ENCODE measurements at regions not wholly inside any gene's neighbourhood (a gene's known extent, or its start where the extent isn't known, plus 50 kb on each side); places are given as distances from the start of the nearest gene placed in this dataset.

- no peak for DNase-seq (ENCODE audit: low spot score)
These were observed 261.5 kb downstream of the KLF6 start for GRCh38 chr10:3523309-3524050.

- no peak for DNase-seq (ENCODE audit: low spot score)
These were observed 268.1 kb downstream of the KLF6 start for GRCh38 chr10:3516923-3517255.

DNA sequence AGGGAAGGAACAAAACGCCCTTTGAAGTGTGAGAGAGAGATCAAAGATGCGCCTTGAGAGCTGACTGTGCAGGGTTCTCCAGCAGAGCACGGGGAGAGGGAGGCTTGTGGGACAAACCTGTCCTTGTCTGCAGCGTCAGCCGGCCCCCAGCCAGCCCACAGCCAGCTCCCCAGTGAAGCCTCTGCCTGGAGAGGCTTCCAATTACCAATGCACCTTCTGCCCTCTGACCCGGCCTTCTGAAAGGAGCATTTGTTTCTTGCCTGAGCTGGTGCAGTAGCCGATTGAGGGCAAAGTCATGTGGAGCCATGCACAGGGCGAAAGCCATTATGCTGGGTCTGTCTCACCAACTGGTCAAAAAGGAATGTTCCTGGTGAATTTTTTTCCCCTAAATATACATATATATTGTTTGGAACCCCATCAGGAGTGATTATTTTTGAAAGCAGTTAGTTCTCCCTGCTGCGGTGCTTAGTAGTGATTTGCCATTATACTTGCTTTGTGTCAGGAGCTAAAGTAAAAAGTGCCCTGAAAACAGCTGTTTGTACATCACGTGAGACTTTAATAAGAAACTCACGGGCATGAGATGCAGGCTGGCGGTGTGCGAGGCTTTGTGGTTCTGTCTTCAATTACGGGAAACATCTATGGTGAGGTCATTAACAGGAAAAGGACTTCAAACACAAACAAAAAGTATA lies 268.6 kb downstream of the KLF6 start:
- DNase-seq (ENCODE audit: low spot score), result no peak

DNA sequence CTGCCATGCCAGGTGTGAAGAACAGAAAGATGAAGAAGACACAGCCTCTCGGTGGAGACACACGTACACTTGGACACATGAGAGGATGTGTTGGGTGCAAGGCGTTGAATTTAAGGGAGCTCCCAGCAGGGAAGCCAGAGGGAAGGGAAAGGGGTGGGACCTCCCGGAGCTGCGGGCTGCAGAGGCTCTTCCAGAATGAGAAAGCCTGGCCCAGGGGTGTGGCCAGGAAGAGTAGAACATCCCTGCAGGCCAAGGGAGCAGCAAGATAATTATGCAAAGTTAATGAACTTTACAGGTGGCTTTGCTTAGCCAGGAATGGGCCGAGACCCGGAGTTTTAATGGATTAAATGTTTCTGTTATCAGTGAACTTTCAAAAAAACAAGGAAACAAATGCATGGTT lies 270.3 kb downstream of the KLF6 start:
- DNase-seq (ENCODE audit: low spot score), result no peak

GRCh38 chr10:3512263-3512662 lies 272.7 kb downstream of the KLF6 start:
- no peak for DNase-seq (ENCODE audit: low spot score)

DNA sequence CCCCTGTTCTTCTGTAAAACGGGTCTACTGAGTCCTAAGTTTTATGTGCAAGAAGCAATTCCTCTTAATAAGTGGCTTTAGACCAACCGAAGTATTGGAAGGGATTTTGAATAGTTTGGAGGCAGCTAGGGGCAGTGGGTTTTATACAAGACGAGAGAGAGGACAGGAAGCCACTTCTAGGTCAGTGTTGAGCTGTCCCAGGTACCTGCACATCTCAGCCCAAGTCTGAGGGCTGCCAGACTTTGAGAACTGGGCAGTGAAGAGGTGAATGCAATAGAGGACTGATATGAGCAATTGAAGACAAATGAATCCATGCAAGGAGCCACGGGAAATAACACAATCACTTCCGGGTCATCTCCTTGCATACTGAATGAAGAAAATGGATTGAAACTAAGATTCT lies 273.5 kb downstream of the KLF6 start:
- DNase-seq (ENCODE audit: low spot score), result no peak

DNA sequence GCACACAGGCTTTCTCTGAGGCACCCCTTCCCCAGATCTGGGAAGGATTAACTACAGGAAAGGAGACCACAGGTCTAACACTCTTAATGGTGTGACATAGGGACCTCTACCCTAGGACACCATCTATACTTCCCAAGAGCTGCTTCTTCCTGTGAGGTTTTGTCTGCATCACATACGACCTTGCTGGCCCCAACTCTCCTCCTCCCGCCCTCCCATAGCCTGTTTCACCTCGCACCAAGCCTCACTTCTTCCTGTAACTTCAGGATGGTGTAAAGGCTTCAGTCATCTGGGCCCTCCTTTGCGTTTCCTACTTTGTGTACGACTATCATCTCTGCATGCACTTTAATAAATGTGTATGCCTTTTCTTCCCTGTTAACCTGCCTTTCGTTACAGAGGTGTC lies 274.3 kb downstream of the KLF6 start:
- DNase-seq (ENCODE audit: low spot score), result no peak

DNA sequence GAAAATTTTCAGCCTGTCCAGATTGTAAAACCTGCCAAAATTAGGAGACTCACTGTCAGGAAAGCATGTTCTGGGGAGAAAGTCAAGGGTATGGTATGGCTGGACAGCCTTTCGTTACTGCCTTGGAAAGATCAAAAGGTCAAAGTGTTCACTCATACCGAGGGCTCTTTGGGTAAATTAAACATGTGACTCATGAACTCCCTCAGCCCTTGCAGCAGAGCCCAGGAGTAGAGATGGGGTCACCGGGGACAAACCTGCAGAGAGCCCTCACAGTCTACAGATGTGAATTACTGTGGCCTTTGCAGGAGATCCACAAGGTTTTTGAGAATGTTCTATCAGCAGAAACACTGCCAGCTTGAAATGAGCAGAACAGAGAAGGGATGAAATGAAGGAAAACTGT lies 275.7 kb downstream of the KLF6 start:
- DNase-seq (ENCODE audit: low spot score), result no peak

GRCh38 chr10:3503299-3503698 lies 281.7 kb downstream of the KLF6 start:
- DNase-seq (ENCODE audit: low spot score), result no peak

DNA sequence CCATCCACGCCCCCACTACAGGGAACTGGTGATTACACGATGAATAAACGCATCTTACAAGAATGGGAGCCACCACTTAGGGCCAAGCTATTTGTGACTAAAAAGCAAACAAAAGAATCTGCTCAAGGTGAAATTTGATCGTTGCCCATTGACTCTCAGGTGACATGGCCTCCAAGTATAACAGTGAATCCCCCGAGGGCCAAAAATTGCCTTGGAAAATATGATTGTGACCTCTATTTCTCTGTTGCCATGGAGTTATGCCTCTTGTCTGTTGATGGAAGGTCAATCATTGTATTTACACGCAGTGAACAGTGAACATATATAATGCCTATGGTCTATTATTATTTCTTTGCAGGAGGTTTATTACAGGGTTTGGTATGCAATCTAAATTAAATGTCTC lies 282.3 kb downstream of the KLF6 start:
- no peak for DNase-seq (ENCODE audit: low spot score)

DNA sequence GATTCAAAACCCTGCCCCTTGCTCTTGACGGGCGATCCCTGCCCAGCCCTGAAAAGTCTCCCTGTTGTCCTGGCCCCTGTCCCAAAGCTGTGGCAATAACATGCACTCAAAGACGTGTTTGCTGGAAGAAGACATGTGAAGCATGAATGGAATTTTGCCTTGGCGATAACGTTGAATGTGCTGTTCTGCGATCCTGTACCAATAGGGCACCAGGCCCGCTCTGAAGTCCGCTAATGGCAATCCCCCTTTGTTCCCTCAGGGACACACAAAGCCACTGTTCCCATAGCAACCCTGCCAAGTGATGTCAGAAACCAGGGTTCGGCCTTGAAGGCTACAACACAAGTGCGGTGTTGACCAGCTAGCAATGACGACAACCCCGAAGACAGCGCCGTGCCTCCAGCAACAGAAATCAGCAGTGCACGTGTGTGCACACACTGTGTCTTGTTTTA lies 284.6 kb downstream of the KLF6 start:
- DNase-seq (ENCODE audit: low spot score), result no peak

GRCh38 chr10:3499120-3499519 lies 285.9 kb downstream of the KLF6 start:
- no peak for DNase-seq (ENCODE audit: low spot score)

DNA sequence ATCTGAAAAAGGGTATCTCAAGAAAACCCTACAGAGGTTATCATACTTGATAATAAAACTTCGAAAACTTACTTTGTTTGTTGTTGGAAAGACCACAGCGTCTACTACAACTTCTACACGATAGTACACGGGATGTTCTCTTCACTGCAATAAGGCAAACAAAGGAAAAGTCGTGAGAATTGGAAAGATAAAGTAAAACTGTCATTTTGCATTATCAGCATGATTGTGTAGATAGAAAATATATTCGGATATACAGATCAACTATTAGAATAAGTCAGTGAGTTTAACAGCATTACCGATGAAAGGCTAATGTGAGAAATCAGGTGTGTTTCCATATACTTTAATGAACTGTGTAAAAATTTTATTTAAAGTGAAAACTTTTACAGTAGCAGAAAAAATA lies 287.4 kb downstream of the KLF6 start:
- no peak for DNase-seq (ENCODE audit: low spot score)

GRCh38 chr10:3496138-3496537 lies 288.9 kb downstream of the KLF6 start:
- DNase-seq (ENCODE audit: low spot score), result no peak

DNA sequence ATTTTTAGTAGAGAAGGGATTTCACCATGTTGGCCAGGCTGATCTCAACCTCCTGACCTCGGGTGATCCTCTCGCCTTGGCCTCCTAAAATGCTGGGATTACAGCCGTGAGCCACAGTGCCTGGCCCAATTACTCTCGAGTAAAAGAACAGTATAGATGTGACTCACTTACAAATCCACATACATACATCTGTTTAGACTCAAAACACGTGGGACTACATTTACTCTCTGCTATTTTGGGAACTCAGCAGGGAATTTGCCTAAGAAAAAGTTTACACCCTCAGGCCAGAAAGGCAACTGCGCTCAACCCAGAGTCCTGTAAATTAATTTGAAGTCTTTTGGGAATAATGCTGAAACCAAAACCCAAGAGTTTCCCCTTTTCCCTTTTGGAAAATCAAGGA lies 289.7 kb downstream of the KLF6 start:
- DNase-seq (ENCODE audit: low spot score), result no peak

- DNase-seq (ENCODE audit: low spot score), result no peak
These were observed 290.2 kb downstream of the KLF6 start for GRCh38 chr10:3494838-3495230.

DNA sequence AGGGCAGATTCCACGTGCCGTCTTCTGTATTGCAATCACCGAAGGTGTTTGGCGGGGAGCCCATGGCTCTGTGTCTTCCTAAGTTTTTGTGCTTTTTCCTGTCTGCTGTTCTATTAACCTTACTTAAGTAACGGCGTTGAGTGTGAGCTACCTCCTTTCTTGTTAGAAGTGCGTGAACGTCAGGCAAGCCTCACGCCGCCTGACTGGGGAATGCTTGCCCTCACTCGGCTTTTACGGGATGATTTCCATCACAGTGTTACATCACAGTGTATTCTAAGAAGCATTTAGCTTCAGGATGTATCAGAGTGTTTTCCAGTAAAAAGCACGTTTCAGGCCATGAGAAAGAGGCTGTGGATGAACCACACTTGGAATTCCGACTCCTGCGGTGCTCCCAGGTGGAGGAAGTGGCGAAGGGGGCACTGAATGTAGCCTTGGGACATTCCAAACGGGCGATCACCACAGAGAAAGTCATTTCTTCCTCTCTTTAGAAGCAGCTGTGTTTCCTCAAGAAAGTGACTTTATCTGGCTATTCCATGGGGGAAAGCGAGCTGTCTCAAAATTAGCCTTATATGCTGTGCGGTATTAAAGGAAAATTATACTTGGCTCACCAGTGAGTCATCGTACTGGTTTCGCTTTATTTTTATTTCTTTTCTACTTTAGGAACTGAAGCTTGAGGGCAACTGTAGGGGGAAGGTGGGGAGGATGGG lies 290.7 kb downstream of the KLF6 start:
- peak; percentile 79 for DNase-seq (ENCODE audit: low spot score)

GRCh38 chr10:3493621-3494020 lies 291.4 kb downstream of the KLF6 start:
- no peak for DNase-seq (ENCODE audit: low spot score)

DNA sequence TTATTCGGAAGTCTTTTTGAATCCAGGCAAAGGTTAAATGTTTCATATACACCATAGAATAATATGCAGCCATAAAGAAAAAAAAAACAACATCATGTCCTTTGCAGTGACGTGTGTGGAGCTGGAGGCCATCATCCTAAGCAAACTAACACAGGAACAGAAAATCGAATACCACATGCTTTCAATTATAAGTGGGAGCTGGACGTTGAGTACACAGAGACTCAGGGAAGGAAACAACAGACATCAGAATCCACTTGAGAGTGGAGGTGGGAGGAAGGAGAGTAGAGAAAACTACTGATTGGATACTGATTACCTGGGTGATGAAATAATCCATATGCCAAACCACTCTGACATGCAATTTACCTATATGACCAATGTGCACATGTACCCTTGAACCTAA lies 293.4 kb downstream of the KLF6 start:
- DNase-seq (ENCODE audit: low spot score), result no peak

DNA sequence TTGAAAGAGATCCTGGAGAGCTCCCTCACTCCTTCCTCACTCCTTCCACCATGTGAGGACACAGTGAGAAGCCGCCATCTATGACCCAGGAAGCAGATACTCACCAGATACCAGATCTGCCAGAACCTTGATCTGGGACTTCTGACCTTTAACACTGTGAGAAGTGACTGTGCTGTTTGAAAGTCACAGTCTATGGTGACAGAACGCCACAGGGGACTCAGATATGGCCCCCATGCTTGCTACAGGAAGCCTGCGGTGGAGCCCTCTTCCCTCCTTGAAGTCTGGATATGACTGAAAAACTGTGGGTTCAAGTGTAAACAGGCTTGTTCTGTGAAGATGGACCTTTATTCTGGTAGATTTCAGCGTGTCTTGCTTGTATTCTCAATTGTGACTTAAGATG lies 297.8 kb downstream of the KLF6 start:
- DNase-seq (ENCODE audit: low spot score), result no peak

DNA sequence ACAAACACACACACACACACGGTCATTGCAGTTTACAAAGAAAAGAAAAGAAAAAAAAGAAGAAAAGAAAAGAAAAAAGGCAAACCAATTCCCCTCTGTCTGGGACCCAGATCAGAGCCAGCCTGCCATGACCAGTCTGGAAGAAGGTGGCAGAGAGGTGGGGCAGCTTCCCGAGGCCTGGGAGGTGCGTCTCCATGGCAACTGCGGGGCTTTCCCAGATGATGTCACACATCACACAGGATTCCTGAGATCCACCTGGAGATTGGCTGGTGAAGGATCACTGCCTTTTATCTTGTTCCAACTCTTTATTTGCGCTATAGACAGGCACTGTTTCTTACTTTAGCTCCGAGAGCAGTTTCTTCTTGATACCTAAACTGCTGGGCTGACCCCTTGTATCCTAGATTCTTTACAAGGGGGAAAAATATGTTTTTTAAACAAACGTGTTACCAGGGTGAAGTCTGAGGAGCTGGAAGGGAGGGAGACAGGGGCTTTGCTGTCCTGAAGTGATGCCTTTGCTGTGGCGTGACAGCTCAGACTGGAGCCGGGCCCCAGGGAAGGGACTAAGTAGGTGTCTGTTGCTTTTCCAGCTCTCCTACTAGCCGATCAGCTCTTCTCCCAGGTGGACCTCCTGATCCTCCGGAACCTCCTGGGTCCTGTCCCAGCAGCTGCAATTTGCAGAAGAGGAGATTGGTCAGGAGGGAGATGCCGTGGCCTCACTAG lies 298.5 kb downstream of the KLF6 start:
- DNase-seq (ENCODE audit: low spot score), result peak; percentile 94

- DNase-seq (ENCODE audit: low spot score), result no peak
These were observed 299.8 kb downstream of the KLF6 start for GRCh38 chr10:3485057-3485686.
